NCI-H510A treated with DMSO at 0.1 percent for 48 hours (cell line): ENCODE measurements at regions not wholly inside any gene's neighbourhood (a gene's known extent, or its start where the extent isn't known, plus 50 kb on each side); places are given as distances from the start of the nearest gene placed in this dataset.
"Not testable (repeated sequence)": the region's sequence is repeated elsewhere in the genome, so short reads cannot be mapped to it uniquely, and the experiment has no call there.

Source experiments
- DNase-seq: peaks from one replicate; lab custom pipeline; 2025; lab: John Stamatoyannopoulos, UW

GRCh38 chr5:44756097-44756496, 52.6 kb upstream of the MRPS30 start:
- not testable (repeated sequence) for DNase-seq

GRCh38 chr5:44747396-44747795, 61.4 kb upstream of the MRPS30 start:
- DNase-seq = no peak

- DNase-seq = no peak
Measured at GRCh38 chr5:44740660-44741059, 68.1 kb upstream of the MRPS30 start.

- no peak for DNase-seq
Measured at GRCh38 chr5:44729536-44729935, 79.2 kb upstream of the MRPS30 start.

GRCh38 chr5:44727100-44727499, 81.6 kb upstream of the MRPS30 start:
- DNase-seq = no peak

- no peak for DNase-seq
Measured at GRCh38 chr5:44719856-44720255, 88.9 kb upstream of the MRPS30 start.

- DNase-seq = no peak
Measured at GRCh38 chr5:44714871-44715561, 93.7 kb upstream of the MRPS30 start.

- no peak for DNase-seq
Measured at GRCh38 chr5:44713446-44713845, 95.3 kb upstream of the MRPS30 start.

GRCh38 chr5:44711901-44712300, 96.8 kb upstream of the MRPS30 start:
- no peak for DNase-seq

GRCh38 chr5:44708602-44709001, 100.1 kb upstream of the MRPS30 start:
- no peak for DNase-seq

- no peak for DNase-seq
Measured at GRCh38 chr5:44707721-44708120, 101.0 kb upstream of the MRPS30 start.

- no peak for DNase-seq
Measured at GRCh38 chr5:44697025-44697424, 111.7 kb upstream of the MRPS30 start.

GRCh38 chr5:44695259-44695658, 113.5 kb upstream of the MRPS30 start:
- DNase-seq = no peak

GRCh38 chr5:44691802-44692201, 116.9 kb upstream of the MRPS30 start:
- no peak for DNase-seq

- no peak for DNase-seq
Measured at GRCh38 chr5:44681906-44682305, 126.8 kb upstream of the MRPS30 start.

- no peak for DNase-seq
Measured at GRCh38 chr5:44679214-44679613, 129.5 kb upstream of the MRPS30 start.

GRCh38 chr5:44675296-44675695, 133.5 kb upstream of the MRPS30 start:
- DNase-seq = no peak

GRCh38 chr5:44674461-44674860, 134.3 kb upstream of the MRPS30 start:
- no peak for DNase-seq

- DNase-seq = not testable (repeated sequence)
Measured at GRCh38 chr5:44668471-44668870, 140.3 kb upstream of the MRPS30 start.

GRCh38 chr5:44665101-44665701, 143.5 kb upstream of the MRPS30 start:
- no peak for DNase-seq

GRCh38 chr5:44664711-44665100, 144.0 kb upstream of the MRPS30 start:
- DNase-seq = no peak

GRCh38 chr5:44663991-44664710, 144.6 kb upstream of the MRPS30 start:
- DNase-seq = no peak

GRCh38 chr5:44661851-44662250, 146.9 kb upstream of the MRPS30 start:
- DNase-seq = no peak
